Neural progenitor cell (in vitro differentiated cells): ENCODE measurements at regions not wholly inside any gene's neighbourhood (a gene's known extent, or its start where the extent isn't known, plus 50 kb on each side); places are given as distances from the start of the nearest gene placed in this dataset.

ENCODE experiments used
- CTCF ChIP-seq: fragments of 200-600 bp; sonication (generic); IDR thresholded peaks from 2 replicates; pipeline ENCODE4 v1.5.1; 2017; ENCODE audit warnings: antibody characterized with exemption, mild to moderate bottlenecking
- EZH2 ChIP-seq: fragments of 200-600 bp; sonication (generic); IDR thresholded peaks from 2 replicates; pipeline ENCODE4 v1.6.1; 2017; ENCODE audit warnings: antibody characterized with exemption, mild to moderate bottlenecking, moderate library complexity

- TF ChIP-seq CTCF (no peak), EZH2 (no peak)
These were observed 78.5 kb upstream of the LARS2 start for GRCh38 chr3:45309876-45310275.
